ENCODE measurements at regions not wholly inside any gene's neighbourhood (a gene's known extent, or its start where the extent isn't known, plus 50 kb on each side); places are given as distances from the start of the nearest gene placed in this dataset.

DNA sequence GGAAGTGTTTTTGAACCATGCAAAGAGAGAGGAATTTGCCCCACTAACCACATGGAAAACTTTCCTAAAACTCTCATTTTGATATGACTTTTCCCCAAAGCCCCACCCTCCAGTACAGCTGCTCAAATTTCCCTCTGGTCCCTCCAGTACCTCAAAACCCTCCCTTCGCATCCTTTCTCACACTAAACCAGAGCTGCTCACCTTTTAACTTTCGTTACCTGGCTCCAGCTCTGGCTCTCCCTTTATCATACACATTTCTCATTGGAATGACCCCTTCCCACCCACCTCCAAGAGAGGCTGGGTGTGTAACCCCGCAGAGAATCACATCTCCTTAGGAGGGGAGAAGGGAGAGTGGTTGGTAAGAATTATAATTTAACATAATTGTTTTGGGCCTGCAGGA is 86.8 kb upstream of the NDUFV2 start:
- DNase-seq (ENCODE audit: low read depth, low spot score) (no peak), ATAC-seq (no peak)
- Histone ChIP-seq H3K79me2 (ENCODE audit: insufficient read depth, low read length) (no peaks in the 10 kb centered on the region), H3K27me3 (ENCODE audit: insufficient read depth, low read length) (no peaks in the 10 kb centered on the region), H3K4me3 (replicated peaks in 1 of 2; ENCODE audit: low read depth in 1 of 2, low read length in 2 of 2) (no peak overlapping the region), H2AFZ (ENCODE audit: low read depth, low read length, poor library complexity, severe bottlenecking) (peak overlapping the region; percentile 55), H4K20me1 (ENCODE audit: insufficient read depth) (no peaks in the 10 kb centered on the region), H3K36me3 (ENCODE audit: control insufficient read depth in 1 of 2, insufficient read depth in 2 of 2, low read length in 2 of 2) (no peaks in the 10 kb centered on the region), H3K9me3 (ENCODE audit: control insufficient read depth in 1 of 2, insufficient read depth in 1 of 2, low read depth in 1 of 2, low read length in 2 of 2) (no peaks in the 10 kb centered on the region), H3K9ac (ENCODE audit: low read length) (no peak overlapping the region), H3K27ac (ENCODE audit: low read depth, low read length) (no peak overlapping the region), H3K9me2 (ENCODE audit: insufficient read depth) (no peaks in the 10 kb centered on the region), H3K4me2 (ENCODE audit: low read length) (0 out of 2 replicates have a peak overlapping the region, but pooled peaks have one; percentile 5), H3K4me1 (ENCODE audit: control insufficient read depth in 1 of 2, insufficient read depth in 2 of 2, low read length in 2 of 2) (peaks cover 32 to 51% of the 10 kb centered on the region in 2 experiments)
- intact Hi-C loops (cut with micrococcal nuclease) = no loop called here
- BruUV-seq (replicated peaks) = no TSS peak
- no peak for TF ChIP-seq ZFX (IDR thresholded peaks at IDR 0.05)
- TF ChIP-seq POLR2AphosphoS5 (IDR thresholded peaks at IDR 0.05; ENCODE audit: low read depth, low read length) = no peak
- no peak for TF ChIP-seq RAD21 (IDR thresholded peaks at IDR 0.05; ENCODE audit: low read depth)
- TF ChIP-seq ELF1 (IDR thresholded peaks at IDR 0.05; ENCODE audit: borderline replicate concordance, low read depth) = no peak
- TF ChIP-seq POLR2A (IDR thresholded peaks at IDR 0.05; ENCODE audit: borderline replicate concordance, extremely low read depth, insufficient read depth, insufficient read length) = no peak
- TF ChIP-seq SP1 (IDR thresholded peaks at IDR 0.05; ENCODE audit: low read depth) = no peak
- TF ChIP-seq, protein P1, sequence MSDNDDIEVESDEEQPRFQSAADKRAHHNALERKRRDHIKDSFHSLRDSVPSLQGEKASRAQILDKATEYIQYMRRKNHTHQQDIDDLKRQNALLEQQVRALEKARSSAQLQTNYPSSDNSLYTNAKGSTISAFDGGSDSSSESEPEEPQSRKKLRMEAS (IDR thresholded peaks at IDR 0.05) = no peak
- TF ChIP-seq EZH2 (IDR thresholded peaks at IDR 0.05) = no peak
- TF ChIP-seq CEBPB (IDR thresholded peaks at IDR 0.05; ENCODE audit: low read depth) = no peak
- TF ChIP-seq YY1 (IDR thresholded peaks at IDR 0.05; ENCODE audit: extremely low read depth, insufficient replicate concordance, low read depth, low read length) = no peak
- TF ChIP-seq, protein P2, sequence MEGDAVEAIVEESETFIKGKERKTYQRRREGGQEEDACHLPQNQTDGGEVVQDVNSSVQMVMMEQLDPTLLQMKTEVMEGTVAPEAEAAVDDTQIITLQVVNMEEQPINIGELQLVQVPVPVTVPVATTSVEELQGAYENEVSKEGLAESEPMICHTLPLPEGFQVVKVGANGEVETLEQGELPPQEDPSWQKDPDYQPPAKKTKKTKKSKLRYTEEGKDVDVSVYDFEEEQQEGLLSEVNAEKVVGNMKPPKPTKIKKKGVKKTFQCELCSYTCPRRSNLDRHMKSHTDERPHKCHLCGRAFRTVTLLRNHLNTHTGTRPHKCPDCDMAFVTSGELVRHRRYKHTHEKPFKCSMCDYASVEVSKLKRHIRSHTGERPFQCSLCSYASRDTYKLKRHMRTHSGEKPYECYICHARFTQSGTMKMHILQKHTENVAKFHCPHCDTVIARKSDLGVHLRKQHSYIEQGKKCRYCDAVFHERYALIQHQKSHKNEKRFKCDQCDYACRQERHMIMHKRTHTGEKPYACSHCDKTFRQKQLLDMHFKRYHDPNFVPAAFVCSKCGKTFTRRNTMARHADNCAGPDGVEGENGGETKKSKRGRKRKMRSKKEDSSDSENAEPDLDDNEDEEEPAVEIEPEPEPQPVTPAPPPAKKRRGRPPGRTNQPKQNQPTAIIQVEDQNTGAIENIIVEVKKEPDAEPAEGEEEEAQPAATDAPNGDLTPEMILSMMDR (IDR thresholded peaks at IDR 0.05 in 2 of 3, conservative IDR thresholded peaks at IDR 0.05 in 1 of 3; ENCODE audit: borderline replicate concordance in 1 of 3, insufficient read depth in 1 of 3, low read depth in 2 of 3, low read length in 2 of 3) = no peak
- TF ChIP-seq FOSL1 (IDR thresholded peaks at IDR 0.05; ENCODE audit: low read depth) = no peak
- TF ChIP-seq CBX3 (IDR thresholded peaks at IDR 0.05; ENCODE audit: low read depth) = no peak
- TF ChIP-seq TCF7L2 (IDR thresholded peaks at IDR 0.05; ENCODE audit: borderline replicate concordance, extremely low read depth, insufficient read depth, insufficient read length) = no peak
- no peak for TF ChIP-seq EGR1 (IDR thresholded peaks at IDR 0.05; ENCODE audit: low read depth)
- TF ChIP-seq ZNF274 (IDR thresholded peaks at IDR 0.05; ENCODE audit: low read depth, low read length) = no peak
- no peak for TF ChIP-seq REST (IDR thresholded peaks at IDR 0.05; ENCODE audit: low read depth)
- TF ChIP-seq, protein P3, sequence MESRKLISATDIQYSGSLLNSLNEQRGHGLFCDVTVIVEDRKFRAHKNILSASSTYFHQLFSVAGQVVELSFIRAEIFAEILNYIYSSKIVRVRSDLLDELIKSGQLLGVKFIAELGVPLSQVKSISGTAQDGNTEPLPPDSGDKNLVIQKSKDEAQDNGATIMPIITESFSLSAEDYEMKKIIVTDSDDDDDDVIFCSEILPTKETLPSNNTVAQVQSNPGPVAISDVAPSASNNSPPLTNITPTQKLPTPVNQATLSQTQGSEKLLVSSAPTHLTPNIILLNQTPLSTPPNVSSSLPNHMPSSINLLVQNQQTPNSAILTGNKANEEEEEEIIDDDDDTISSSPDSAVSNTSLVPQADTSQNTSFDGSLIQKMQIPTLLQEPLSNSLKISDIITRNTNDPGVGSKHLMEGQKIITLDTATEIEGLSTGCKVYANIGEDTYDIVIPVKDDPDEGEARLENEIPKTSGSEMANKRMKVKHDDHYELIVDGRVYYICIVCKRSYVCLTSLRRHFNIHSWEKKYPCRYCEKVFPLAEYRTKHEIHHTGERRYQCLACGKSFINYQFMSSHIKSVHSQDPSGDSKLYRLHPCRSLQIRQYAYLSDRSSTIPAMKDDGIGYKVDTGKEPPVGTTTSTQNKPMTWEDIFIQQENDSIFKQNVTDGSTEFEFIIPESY (IDR thresholded peaks at IDR 0.05; ENCODE audit: extremely low read depth, insufficient replicate concordance, low read length) = no peak
- TF ChIP-seq SIN3A (IDR thresholded peaks at IDR 0.05; ENCODE audit: low read depth) = no peak
- POLR2A ChIA-PET = interaction anchor here (0.6 kb wide), 1 partner anchor 40 kb away, joined by 3 read pairs; no protein-coding TSS in a partner anchor
- RAD21 ChIA-PET (ENCODE audit: low non-redundant PET in 1 of 2, low total read pairs in 2 of 2, uncharacterized antibody in 2 of 2, unreplicated experiment in 2 of 2) = no interaction called here
- CTCF ChIA-PET = no interaction called here

Measured in HCT116 (cell line).